Activated T-cell treated with anti-CD3 and anti-CD28 coated beads, Interleukin-2, amount 50 U/mL, for 4 hours (primary cell): ENCODE measurements at regions not wholly inside any gene's neighbourhood (a gene's known extent, or its start where the extent isn't known, plus 50 kb on each side); places are given as distances from the start of the nearest gene placed in this dataset.
"Not testable (repeated sequence)": the region's sequence is repeated elsewhere in the genome, so short reads cannot be mapped to it uniquely, and the experiment has no call there.

ENCODE experiments used
- ATAC-seq, 2 donors: fragments of 200-7000 bp; cut with Tn5 transposase; one replicate each; pipeline ENCODE4 v1.10.0; 2021
- DNase-seq: peaks from one replicate; pipeline ENCODE4 v3.0.0-alpha.2; 2020
- H3K27me3 Mint-ChIP-seq: one replicate; pipeline ENCODE4 v1.8.0; 2021; ENCODE audit warnings: low read depth, mixed read lengths
- H3K36me3 Mint-ChIP-seq: one replicate; pipeline ENCODE4 v1.8.0; 2022; ENCODE audit warnings: mixed read lengths; ENCODE audit not compliant: insufficient read depth
- H3K4me1 Mint-ChIP-seq: one replicate; pipeline ENCODE4 v1.8.0; 2021; ENCODE audit warnings: low read depth, mixed read lengths
- H3K4me3 Mint-ChIP-seq: one replicate; pipeline ENCODE4 v1.8.0; 2021; ENCODE audit warnings: mild to moderate bottlenecking, moderate library complexity, mixed read lengths
- H3K9me3 Mint-ChIP-seq: one replicate; pipeline ENCODE4 v1.8.0; 2021; ENCODE audit warnings: mixed read lengths

DNA sequence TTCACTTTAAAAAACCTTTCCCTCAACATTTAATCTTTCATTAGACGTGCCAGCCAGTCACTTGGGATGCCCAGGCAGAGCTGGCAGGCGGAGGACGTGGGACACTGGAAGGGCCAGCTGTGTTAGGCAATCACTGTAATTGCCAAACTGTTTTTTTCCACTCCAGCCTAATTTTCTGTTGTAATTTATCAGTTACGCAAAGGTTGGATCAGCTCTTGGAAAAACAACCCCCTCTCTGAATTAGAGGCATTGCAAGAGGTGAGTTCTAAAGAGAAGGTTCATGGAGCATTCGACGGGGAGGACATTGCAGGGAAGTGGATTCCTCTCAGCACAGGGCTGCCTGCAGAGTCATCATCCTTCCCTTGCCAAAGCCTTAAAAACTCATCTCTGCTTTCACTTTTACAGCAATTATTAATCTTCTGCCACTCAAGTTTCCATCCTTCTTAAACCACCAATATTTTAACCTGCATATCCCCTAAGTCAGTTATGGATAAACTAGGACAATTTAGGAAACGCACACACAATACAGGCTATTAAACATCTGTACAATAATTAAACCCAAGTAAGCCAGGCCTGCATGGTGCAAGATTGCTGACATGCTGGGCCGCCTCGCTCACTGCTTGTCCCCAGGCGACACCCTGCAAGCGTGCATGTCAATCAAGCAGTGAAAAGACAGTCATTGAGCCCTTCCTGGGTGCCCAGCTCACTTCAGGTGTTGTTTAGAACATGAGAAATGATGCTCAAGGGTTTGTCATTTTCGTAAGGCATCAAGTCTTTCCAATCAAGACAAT lies 272.3 kb upstream of the RNF32 start:
- DNase-seq = no peak
- ATAC-seq = no peak
- H3K36me3 Mint-ChIP-seq = no peaks in the 10 kb centered on the region
- no peaks in the 10 kb centered on the region for H3K4me1 Mint-ChIP-seq
- no peak overlapping the region for H3K4me3 Mint-ChIP-seq
- H3K27me3 Mint-ChIP-seq = no peaks in the 10 kb centered on the region
- H3K9me3 Mint-ChIP-seq = peaks cover 10% of the 10 kb centered on the region

DNA sequence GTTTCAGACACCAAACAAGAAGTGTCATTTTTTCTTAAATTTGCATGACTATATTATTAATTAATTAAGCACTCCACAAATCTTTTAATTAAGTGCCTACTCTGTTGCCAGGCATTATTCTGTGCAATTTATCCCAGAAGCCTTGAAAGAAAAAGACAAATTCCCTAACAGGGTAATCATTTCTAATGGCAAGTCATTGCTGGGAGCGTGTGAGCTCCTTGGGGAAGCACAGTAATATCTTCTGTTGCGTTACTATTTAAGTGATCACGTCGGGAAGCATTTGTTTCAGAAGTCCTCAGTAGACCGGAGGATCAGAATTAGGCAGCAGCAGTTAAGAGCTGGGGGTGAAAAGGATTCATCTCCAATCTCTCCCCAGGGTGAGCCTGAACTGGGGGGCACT lies 276.8 kb upstream of the RNF32 start:
- H3K36me3 Mint-ChIP-seq = no peaks in the 10 kb centered on the region
- DNase-seq (no peak), ATAC-seq (no peak)
- no peak overlapping the region for H3K4me3 Mint-ChIP-seq
- H3K4me1 Mint-ChIP-seq = no peaks in the 10 kb centered on the region
- no peaks in the 10 kb centered on the region for H3K27me3 Mint-ChIP-seq
- H3K9me3 Mint-ChIP-seq = peaks cover 3% of the 10 kb centered on the region

DNA sequence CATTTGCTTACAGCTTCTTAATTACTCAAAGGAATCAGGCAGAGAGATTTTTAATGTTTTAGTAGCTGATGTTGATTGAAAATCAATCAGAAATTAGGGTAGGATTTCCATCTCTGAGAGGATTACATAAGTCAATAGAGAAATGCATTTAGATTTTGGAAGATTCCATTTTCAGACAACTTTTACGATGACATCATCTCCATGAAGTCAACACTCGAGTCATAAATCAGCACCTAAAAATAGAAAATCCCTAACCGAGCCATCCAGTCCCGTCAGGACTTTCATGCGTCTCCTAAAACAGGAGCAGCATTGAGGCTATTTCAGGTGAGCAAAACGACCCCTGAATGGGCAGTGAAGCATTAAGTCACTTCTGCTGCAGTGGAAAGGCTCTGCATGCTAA lies 279.7 kb upstream of the RNF32 start:
- ATAC-seq = no peak
- Mint-ChIP-seq H3K4me3 (no peak overlapping the region), H3K27me3 (peaks cover 2% of the 10 kb centered on the region), H3K4me1 (no peaks in the 10 kb centered on the region), H3K9me3 (no peaks in the 10 kb centered on the region), H3K36me3 (no peaks in the 10 kb centered on the region)
- no peak for DNase-seq

DNA sequence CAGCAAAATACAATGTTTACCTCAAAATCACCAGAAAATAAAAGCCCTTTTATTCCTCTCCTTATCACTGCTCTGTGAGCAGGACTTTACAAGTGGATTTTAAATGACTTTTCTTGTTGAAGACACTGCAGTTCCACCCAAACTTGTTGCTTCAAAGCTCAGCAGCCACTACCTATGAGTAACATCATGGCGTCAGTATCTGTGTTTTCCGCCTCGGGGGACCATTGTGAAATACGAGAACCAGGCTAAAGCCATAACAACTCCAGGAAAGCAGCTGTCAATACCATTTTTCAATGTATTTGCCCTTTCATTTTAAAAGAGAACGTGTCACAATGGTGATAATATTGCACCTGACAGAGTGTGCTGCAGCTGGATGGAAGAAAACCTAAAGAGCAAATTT lies 284.0 kb upstream of the RNF32 start:
- H3K4me3 Mint-ChIP-seq = no peak overlapping the region
- no peaks in the 10 kb centered on the region for H3K4me1 Mint-ChIP-seq
- H3K27me3 Mint-ChIP-seq = peaks cover 2% of the 10 kb centered on the region
- H3K9me3 Mint-ChIP-seq = no peaks in the 10 kb centered on the region
- no peaks in the 10 kb centered on the region for H3K36me3 Mint-ChIP-seq
- ATAC-seq (no peak), DNase-seq (no peak)

DNA sequence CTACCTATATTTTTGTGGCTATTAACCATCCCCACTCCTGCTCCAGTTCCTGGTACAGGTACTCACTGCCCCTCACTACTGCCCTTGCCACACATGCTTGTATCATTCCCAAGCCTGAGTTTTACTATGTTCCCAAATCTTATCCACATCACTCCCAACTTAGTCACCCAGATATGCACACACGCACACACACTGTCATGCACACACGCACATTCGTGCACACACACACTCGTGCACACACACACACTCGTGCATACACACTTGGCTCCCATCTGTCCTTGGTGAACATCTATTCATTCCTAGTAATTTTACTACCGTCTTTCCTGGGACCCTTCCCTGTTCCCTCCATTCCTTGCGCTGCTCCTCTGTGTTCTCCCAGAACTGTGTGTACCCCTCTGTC lies 287.2 kb upstream of the RNF32 start:
- DNase-seq = no peak
- no peak overlapping the region for H3K4me3 Mint-ChIP-seq

DNA sequence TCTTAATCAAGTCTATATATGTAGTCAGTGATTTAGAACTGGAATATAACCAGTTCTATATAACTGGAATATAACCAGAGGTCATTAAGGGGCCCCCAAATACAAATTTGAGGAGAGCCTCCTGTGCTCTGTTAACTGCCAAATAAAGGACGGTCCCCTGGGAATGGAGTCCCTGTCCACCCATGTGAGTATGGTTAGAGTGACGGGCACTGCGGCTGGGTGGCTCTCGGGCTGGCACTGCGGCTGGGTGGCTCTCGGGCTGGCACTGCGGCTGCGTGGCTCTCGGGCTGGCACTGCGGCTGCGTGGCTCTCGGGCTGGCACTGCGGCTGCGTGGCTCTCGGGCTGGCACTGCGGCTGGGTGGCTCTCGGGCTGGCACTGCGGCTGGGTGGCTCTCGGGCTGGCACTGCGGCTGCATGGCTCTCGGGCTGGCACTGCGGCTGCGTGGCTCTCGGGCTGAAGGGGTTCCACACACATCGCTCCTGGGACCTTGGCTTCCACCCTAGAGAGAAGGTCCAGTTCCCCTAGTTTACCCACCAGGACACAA lies 292.8 kb upstream of the RNF32 start:
- not testable (repeated sequence) for H3K4me1 Mint-ChIP-seq, H3K36me3 Mint-ChIP-seq, H3K4me3 Mint-ChIP-seq, ATAC-seq, H3K9me3 Mint-ChIP-seq, DNase-seq, H3K27me3 Mint-ChIP-seq

More for the DNA sequence above, 287.2 kb upstream of the RNF32 start:
- Mint-ChIP-seq H3K27me3 (peaks cover 2% of the 10 kb centered on the region), H3K4me1 (no peaks in the 10 kb centered on the region), H3K36me3 (no peaks in the 10 kb centered on the region), H3K9me3 (no peaks in the 10 kb centered on the region)
- ATAC-seq = no peak

DNA sequence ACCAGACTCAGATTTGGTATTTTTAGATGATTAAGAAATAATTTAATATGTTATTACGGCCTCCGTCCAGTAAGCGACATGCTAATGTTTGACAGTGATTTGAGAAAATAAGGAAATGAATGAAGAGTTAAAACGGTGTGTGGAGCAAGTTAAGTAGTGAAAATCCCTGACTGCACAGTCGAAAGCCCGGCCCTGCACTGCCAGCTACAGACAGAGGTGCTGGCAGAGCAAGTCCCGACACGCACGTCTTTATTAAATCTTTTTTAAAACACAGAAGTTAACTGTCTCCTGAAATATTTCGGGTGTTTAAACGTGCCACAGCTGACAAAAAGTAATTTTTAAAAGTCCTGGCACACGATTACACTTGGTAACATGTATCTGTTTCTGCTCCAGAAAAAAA lies 293.4 kb upstream of the RNF32 start:
- H3K4me3 Mint-ChIP-seq = no peak overlapping the region
- no peaks in the 10 kb centered on the region for H3K4me1 Mint-ChIP-seq
- no peak for ATAC-seq
- no peaks in the 10 kb centered on the region for H3K36me3 Mint-ChIP-seq
- no peak for DNase-seq
- H3K27me3 Mint-ChIP-seq = no peaks in the 10 kb centered on the region
- no peaks in the 10 kb centered on the region for H3K9me3 Mint-ChIP-seq

DNA sequence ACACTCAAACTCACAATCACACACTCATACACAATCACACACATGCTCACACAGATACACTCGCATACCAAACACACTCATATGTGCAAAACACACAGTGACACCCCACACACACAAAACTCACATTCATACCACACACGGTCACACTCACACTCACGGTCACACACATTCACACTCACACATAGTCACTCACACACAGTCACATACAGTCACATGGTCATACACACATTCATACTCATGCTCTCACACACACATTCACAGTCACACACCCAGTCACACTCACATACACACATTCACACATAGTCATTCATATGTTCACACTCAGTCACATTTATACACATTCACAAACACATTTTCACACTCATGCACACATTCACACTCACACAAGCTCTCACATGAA lies 296.0 kb upstream of the RNF32 start:
- no peak overlapping the region for H3K4me3 Mint-ChIP-seq
- ATAC-seq = no peak
- H3K9me3 Mint-ChIP-seq = no peaks in the 10 kb centered on the region
- H3K4me1 Mint-ChIP-seq = no peaks in the 10 kb centered on the region
- H3K27me3 Mint-ChIP-seq = no peaks in the 10 kb centered on the region
- DNase-seq = no peak
- H3K36me3 Mint-ChIP-seq = no peaks in the 10 kb centered on the region

DNA sequence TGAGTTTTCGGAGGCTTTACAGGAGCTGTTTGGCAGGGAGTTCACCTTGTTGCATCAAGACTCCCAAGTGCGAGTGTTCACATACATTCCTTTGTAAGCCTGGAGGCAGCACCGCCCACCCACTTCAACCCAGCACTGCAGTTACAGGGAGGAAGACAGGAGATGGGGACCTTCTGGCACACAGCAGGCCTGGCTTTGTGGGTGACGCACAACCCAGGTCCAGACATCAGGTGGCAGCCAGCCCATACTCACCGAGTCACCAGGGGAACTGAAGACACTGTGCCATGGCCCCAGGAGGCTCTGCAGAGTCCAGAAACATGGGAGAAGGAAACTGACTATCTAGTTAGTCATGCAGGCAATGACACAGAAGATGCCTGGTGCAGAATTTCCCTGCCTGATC lies 305.9 kb upstream of the RNF32 start:
- DNase-seq = no peak
- H3K36me3 Mint-ChIP-seq = no peaks in the 10 kb centered on the region
- no peak overlapping the region for H3K4me3 Mint-ChIP-seq
- no peaks in the 10 kb centered on the region for H3K4me1 Mint-ChIP-seq
- H3K9me3 Mint-ChIP-seq = no peaks in the 10 kb centered on the region
- ATAC-seq = peak; percentile 27 to 28
- no peaks in the 10 kb centered on the region for H3K27me3 Mint-ChIP-seq

DNA sequence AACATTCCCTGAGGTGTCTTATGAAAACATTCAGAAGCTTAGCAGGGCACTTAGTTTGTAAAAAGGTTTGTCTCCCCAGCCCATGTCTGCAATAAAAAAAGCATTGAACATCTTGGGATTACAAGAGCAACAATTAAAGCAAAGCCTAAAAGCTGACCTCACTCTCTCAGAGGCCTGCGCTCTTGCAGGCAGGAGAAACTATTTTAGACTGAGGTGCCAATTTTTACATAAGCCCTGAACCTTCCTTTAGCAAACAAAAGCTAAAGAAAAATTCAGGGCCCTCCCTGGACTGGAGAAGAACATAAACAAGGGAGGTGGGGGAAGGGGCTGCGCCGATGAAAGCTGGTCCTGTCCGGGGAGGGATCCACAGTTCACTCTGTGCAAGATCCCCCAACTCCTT lies 312.7 kb upstream of the RNF32 start:
- no peak for ATAC-seq
- H3K4me1 Mint-ChIP-seq = no peaks in the 10 kb centered on the region
- no peaks in the 10 kb centered on the region for H3K36me3 Mint-ChIP-seq
- H3K27me3 Mint-ChIP-seq = peaks cover 3% of the 10 kb centered on the region
- no peak for DNase-seq
- H3K4me3 Mint-ChIP-seq = no peak overlapping the region
- no peaks in the 10 kb centered on the region for H3K9me3 Mint-ChIP-seq

DNA sequence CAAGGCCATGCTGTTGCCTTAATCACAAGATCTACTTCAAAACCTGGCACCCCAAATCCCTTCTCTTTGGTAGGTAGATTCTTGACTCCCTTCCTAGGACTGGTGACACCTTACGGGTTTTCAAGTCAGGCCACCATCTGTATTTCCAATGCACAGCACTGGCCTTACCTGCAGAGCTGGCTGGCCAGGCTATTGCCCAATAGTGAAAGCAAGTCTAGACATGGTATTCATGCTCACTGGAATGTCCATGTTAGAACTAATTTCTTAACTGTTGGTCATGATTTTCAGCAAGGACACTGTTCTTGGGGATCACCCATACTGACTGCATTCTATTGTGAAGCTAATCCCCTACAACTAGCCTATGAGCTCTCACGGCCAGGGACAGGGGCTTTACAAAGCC lies 313.1 kb upstream of the RNF32 start:
- ATAC-seq (no peak), DNase-seq (no peak)
- Mint-ChIP-seq H3K36me3 (no peaks in the 10 kb centered on the region), H3K4me3 (no peak overlapping the region), H3K27me3 (peaks cover 3% of the 10 kb centered on the region), H3K9me3 (no peaks in the 10 kb centered on the region), H3K4me1 (no peaks in the 10 kb centered on the region)

DNA sequence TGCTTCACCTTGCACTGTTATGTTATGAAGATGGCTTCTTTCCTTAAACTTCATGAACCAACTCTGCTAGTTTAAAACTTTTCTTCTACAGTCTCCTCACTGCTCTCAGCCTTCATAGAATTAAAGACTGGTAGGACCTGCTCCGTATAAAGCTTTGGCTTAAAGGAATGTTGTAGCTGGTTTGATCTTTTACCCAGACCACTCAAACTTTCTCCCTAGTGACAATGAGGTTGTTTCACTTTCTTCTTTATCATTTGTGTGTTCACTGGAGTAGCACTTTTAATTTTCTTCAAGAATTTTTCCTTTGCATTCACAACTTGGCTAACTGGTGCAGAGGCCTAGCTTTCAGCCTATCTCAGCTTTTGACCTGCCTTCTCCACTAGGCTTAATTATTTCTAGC lies 316.4 kb upstream of the RNF32 start:
- Mint-ChIP-seq H3K9me3 (peaks cover 3% of the 10 kb centered on the region), H3K4me1 (no peaks in the 10 kb centered on the region), H3K4me3 (no peak overlapping the region), H3K27me3 (peaks cover 3% of the 10 kb centered on the region), H3K36me3 (no peaks in the 10 kb centered on the region)
- ATAC-seq = no peak
- no peak for DNase-seq

DNA sequence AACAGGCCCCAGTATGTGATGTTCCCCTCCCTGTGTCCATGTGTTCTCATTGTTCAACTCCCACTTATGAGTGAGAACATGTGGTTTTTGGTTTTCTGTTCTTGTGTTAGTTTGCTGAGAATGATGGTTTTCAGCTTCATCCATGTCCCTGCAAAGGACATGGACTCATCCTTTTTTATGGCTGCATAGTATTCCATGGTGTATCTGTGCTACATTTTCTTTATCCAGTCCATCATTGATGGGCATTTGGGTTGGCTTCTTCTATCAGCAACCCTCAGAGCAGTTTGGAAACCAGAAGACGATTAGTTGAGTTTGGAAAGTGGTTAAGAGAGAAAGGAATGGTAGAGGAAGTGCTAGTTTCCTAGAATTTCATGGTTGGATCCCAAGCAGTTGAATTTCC lies 319.1 kb upstream of the RNF32 start:
- H3K4me3 Mint-ChIP-seq = not testable (repeated sequence)

DNA sequence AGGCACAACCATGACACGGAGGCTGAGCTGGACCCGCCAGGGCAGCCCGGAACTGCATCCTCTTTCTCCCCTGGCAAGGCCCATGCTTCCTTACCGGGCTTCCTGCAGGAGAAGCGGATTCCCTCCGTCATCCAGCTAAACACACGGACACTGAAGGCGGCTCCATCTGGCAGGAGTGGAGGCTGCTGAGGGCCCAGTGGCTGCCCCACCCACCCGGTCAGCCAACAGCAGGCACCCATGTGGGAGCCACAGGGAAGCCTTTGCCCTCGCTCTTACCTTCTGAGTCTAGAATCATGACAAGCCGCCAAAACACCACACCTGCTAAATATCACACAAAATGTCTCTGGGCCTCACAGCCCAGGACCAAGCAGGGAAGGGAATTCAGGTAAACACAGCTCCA lies 321.6 kb upstream of the RNF32 start:
- ATAC-seq (no peak), DNase-seq (no peak)
- Mint-ChIP-seq H3K27me3 (peaks cover 8% of the 10 kb centered on the region), H3K4me3 (no peak overlapping the region), H3K4me1 (no peaks in the 10 kb centered on the region), H3K9me3 (peaks cover 17% of the 10 kb centered on the region), H3K36me3 (no peaks in the 10 kb centered on the region)

More for the DNA sequence above, 319.1 kb upstream of the RNF32 start:
- H3K4me1 Mint-ChIP-seq, H3K27me3 Mint-ChIP-seq, ATAC-seq, DNase-seq, H3K9me3 Mint-ChIP-seq, H3K36me3 Mint-ChIP-seq: not testable (repeated sequence)

DNA sequence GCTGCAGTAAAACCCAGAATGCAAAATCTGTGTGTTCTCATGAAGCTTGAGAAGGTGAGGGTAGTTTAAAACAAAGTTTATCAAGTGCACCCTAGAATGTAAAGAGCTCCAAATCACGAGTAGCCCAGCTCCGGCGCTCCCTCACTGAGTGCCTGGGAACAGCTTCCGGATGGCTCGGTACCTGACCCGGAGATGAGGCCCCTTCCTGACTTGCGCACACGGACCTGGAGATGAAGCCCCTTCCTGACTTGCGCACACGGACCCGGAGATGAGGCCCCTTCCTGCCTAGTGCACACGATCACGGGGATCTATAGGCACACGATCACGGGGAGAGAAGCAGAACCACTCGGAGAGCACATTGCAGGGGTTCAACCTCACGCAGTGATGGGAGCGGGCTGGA lies 322.1 kb upstream of the RNF32 start:
- no peaks in the 10 kb centered on the region for H3K4me1 Mint-ChIP-seq
- H3K9me3 Mint-ChIP-seq = peaks cover 17% of the 10 kb centered on the region
- no peak overlapping the region for H3K4me3 Mint-ChIP-seq
- ATAC-seq (no peak), DNase-seq (no peak)
- H3K27me3 Mint-ChIP-seq = peaks cover 8% of the 10 kb centered on the region
- H3K36me3 Mint-ChIP-seq = no peaks in the 10 kb centered on the region
